CD14-positive monocyte (primary cell): ENCODE measurements at regions not wholly inside any gene's neighbourhood (a gene's known extent, or its start where the extent isn't known, plus 50 kb on each side); places are given as distances from the start of the nearest gene placed in this dataset.

ENCODE experiments used
- DNase-seq, 3 donors: peaks; one replicate each; pipeline ENCODE4 v3.0.0-alpha.2; 2011 to 2022
- H2AFZ ChIP-seq: 2 replicates; pipeline ENCODE4 v1.6.0; 2012; ENCODE audit warnings: mild to moderate bottlenecking, low read depth, low read length, inconsistent platforms; ENCODE audit not compliant: insufficient read depth, poor library complexity, severe bottlenecking
- H3K27ac ChIP-seq, 2 donors: 1 replicate in 1 of 2; 2 replicates in 1 of 2; pipeline ENCODE4 v1.5.1; 2012 to 2013; ENCODE audit warnings: low read length in 2 of 2, control low read depth in 1 of 2, inconsistent platforms in 1 of 2, low read depth in 1 of 2, mild to moderate bottlenecking in 1 of 2
- H3K27me3 ChIP-seq, 2 donors: one replicate each; pipeline versions ENCODE4 v1.6.0 to v1.6.1; 2011 to 2013; ENCODE audit warnings: low read length in 2 of 2; ENCODE audit not compliant: control insufficient read depth in 2 of 2, insufficient read depth in 2 of 2
- H3K36me3 ChIP-seq, 2 donors: replicated peaks in 1 of 2; 1 replicate in 1 of 2; 2 replicates in 1 of 2; pipeline versions ENCODE4 v1.5.1 to v1.6.1; 2012 to 2013; ENCODE audit warnings: low read length in 2 of 2, control low read depth in 1 of 2, inconsistent platforms in 1 of 2, mild to moderate bottlenecking in 1 of 2; ENCODE audit not compliant: insufficient read depth in 2 of 2, control insufficient read depth in 1 of 2
- H3K4me1 ChIP-seq, 2 donors: 1 replicate in 1 of 2; 2 replicates in 1 of 2; pipeline versions ENCODE4 v1.5.1 to v1.6.1; 2012 to 2013; ENCODE audit warnings: low read length in 2 of 2, control low read depth in 1 of 2, inconsistent platforms in 1 of 2, mild to moderate bottlenecking in 1 of 2, moderate library complexity in 1 of 2; ENCODE audit not compliant: insufficient read depth in 2 of 2, control insufficient read depth in 1 of 2
- H3K4me2 ChIP-seq: replicated peaks from 2 replicates; pipeline ENCODE3; 2012; ENCODE audit warnings: low read length, moderate library complexity, mild to moderate bottlenecking; ENCODE audit not compliant: poor library complexity, severe bottlenecking; ENCODE audit errors: extremely low read depth
- H3K4me3 ChIP-seq, 3 experiments: fragments of 200-600 bp in 1 of 3; sonication (generic) in 1 of 3; replicated peaks in 1 of 3; 1 replicate in 2 of 3; 2 replicates in 1 of 3; pipeline ENCODE4 v1.5.1; 2011 to 2013; ENCODE audit warnings: low read length in 3 of 3, mild to moderate bottlenecking in 3 of 3, control low read depth in 2 of 3, low read depth in 2 of 3, inconsistent platforms in 1 of 3, moderate library complexity in 1 of 3
- H3K79me2 ChIP-seq: 2 replicates; pipeline ENCODE4 v1.6.0; 2012; ENCODE audit warnings: mild to moderate bottlenecking, control low read depth, inconsistent platforms, low read length, moderate library complexity; ENCODE audit not compliant: insufficient read depth
- H3K9ac ChIP-seq: 2 replicates; pipeline ENCODE4 v1.6.0; 2017; ENCODE audit warnings: low read length, mild to moderate bottlenecking; ENCODE audit not compliant: insufficient read depth, poor library complexity, severe bottlenecking
- H3K9me3 ChIP-seq, 2 donors: replicated peaks in 1 of 2; 1 replicate in 1 of 2; 2 replicates in 1 of 2; pipeline versions ENCODE4 v1.5.1 to v1.6.1; 2012 to 2013; ENCODE audit warnings: low read length in 2 of 2, control low read depth in 1 of 2; ENCODE audit not compliant: control insufficient read depth in 1 of 2, insufficient read depth in 1 of 2
- H4K20me1 ChIP-seq: 2 replicates; pipeline ENCODE4 v1.6.0; 2012; ENCODE audit warnings: mild to moderate bottlenecking, low read length, control low read depth, moderate library complexity; ENCODE audit not compliant: insufficient read depth
- H3K27ac Mint-ChIP-seq, 7 donors: one replicate each; pipeline ENCODE4 v1.8.0; 2020; ENCODE audit warnings: mild to moderate bottlenecking in 7 of 7, mixed read lengths in 7 of 7, moderate library complexity in 6 of 7, inconsistent platforms in 2 of 7
- H3K27me3 Mint-ChIP-seq, 3 donors: one replicate each; pipeline ENCODE4 v1.8.0; 2021 to 2022; ENCODE audit warnings: low read depth in 3 of 3, mild to moderate bottlenecking in 3 of 3, mixed read lengths in 3 of 3, moderate library complexity in 3 of 3, inconsistent platforms in 1 of 3
- H3K36me3 Mint-ChIP-seq, 2 donors: one replicate each; pipeline ENCODE4 v1.8.0; 2020; ENCODE audit warnings: mixed read lengths in 2 of 2, inconsistent platforms in 1 of 2, mild to moderate bottlenecking in 1 of 2
- H3K4me1 Mint-ChIP-seq: one replicate; pipeline ENCODE4 v1.8.0; 2020; ENCODE audit warnings: mild to moderate bottlenecking, mixed read lengths
- H3K4me3 Mint-ChIP-seq, 2 donors: one replicate each; pipeline ENCODE4 v1.8.0; 2020; ENCODE audit warnings: mild to moderate bottlenecking in 2 of 2, mixed read lengths in 2 of 2, moderate library complexity in 1 of 2
- H3K9me3 Mint-ChIP-seq, 7 donors: one replicate each; pipeline ENCODE4 v1.8.0; 2020 to 2022; ENCODE audit warnings: mixed read lengths in 7 of 7, mild to moderate bottlenecking in 6 of 7, moderate library complexity in 6 of 7, inconsistent platforms in 2 of 7
- CTCF ChIP-seq: fragments of 200-600 bp; IDR thresholded peaks from one replicate; pipeline ENCODE4 v1.8.0; 2022; ENCODE audit warnings: antibody characterized with exemption, mild to moderate bottlenecking
- WGBS: methylation state at CpG from one replicate; pipeline ENCODE4 v1.1.5; 2013; ENCODE audit warnings: missing lambda C conversion rate; ENCODE audit not compliant: insufficient coverage; 5-methylcytosine and 5-hydroxymethylcytosine counted together
- intact Hi-C, 2 donors: fragments of 100-400 bp; cut with micrococcal nuclease; formaldehyde crosslinking; loops; one replicate each; pipeline versions ENCODE4 v1.15.0 to v1.15.1; 2023

GRCh38 chr5:84650429-84650828, 265.7 kb upstream of the EDIL3 start:
- H3K36me3 Mint-ChIP-seq = no peaks in the 10 kb centered on the region
- Histone ChIP-seq H3K4me3 (no peak overlapping the region), H3K27ac (no peak overlapping the region), H3K9me3 (peaks cover 4 to 10% of the 10 kb centered on the region in 2 donors), H3K79me2 (no peaks in the 10 kb centered on the region), H3K27me3 (no peaks in the 10 kb centered on the region), H3K4me1 (no peaks in the 10 kb centered on the region), H4K20me1 (no peaks in the 10 kb centered on the region), H3K4me2 (no peak overlapping the region), H2AFZ (no peak overlapping the region), H3K36me3 (no peaks in the 10 kb centered on the region), H3K9ac (no peak overlapping the region)
- H3K27ac Mint-ChIP-seq = no peak overlapping the region
- H3K27me3 Mint-ChIP-seq = peaks cover 0 to 5% (median 0%) of the 10 kb centered on the region in 3 donors
- whole genome bisulfite sequencing = no CpG with 5 or more reads among the region's 1 CpG
- no peak for DNase-seq
- H3K4me1 Mint-ChIP-seq = no peaks in the 10 kb centered on the region
- H3K4me3 Mint-ChIP-seq = no peak overlapping the region
- peaks cover 0 to 16% (median 5%) of the 10 kb centered on the region in 7 donors for H3K9me3 Mint-ChIP-seq
- no peak for TF ChIP-seq CTCF
- intact Hi-C loops = no loop called here

GRCh38 chr5:84647581-84647980, 262.9 kb upstream of the EDIL3 start:
- no peak for TF ChIP-seq CTCF
- H2AFZ ChIP-seq = no peak overlapping the region
- H3K4me1 ChIP-seq = no peaks in the 10 kb centered on the region
- Mint-ChIP-seq H3K36me3 (no peaks in the 10 kb centered on the region), H3K4me3 (no peak overlapping the region), H3K27me3 (peaks cover 0 to 7% (median 0%) of the 10 kb centered on the region in 3 donors), H3K4me1 (no peaks in the 10 kb centered on the region), H3K27ac (no peak overlapping the region), H3K9me3 (peaks cover under 1 to 16% (median 10%) of the 10 kb centered on the region in 7 donors)
- no peaks in the 10 kb centered on the region for H3K36me3 ChIP-seq
- no peak for DNase-seq
- no peak overlapping the region for H3K27ac ChIP-seq
- WGBS = 38% methylated on average over 1 of the region's 2 CpGs
- H3K9ac ChIP-seq = no peak overlapping the region
- H3K79me2 ChIP-seq = no peaks in the 10 kb centered on the region
- H4K20me1 ChIP-seq = no peaks in the 10 kb centered on the region
- peaks cover 5 to 13% of the 10 kb centered on the region in 2 donors for H3K9me3 ChIP-seq
- intact Hi-C loops = no loop called here
- H3K27me3 ChIP-seq = no peaks in the 10 kb centered on the region
- no peak overlapping the region for H3K4me2 ChIP-seq
- H3K4me3 ChIP-seq = no peak overlapping the region
